Upper lobe of left lung (tissue), 4 donors: ENCODE measurements at regions not wholly inside any gene's neighbourhood (a gene's known extent, or its start where the extent isn't known, plus 50 kb on each side); places are given as distances from the start of the nearest gene placed in this dataset.

Experiments used
- POLR2A ChIP-seq, 4 donors: fragments of 450-650 bp; IDR thresholded peaks; one replicate each; pipeline ENCODE4 v1.5.1; 2016 to 2017; ENCODE audit warnings: antibody characterized with exemption in 4 of 4, mild to moderate bottlenecking in 2 of 4
- TF ChIP-seq, protein P1 (sequence below), 6 experiments: fragments of 450-650 bp in 4 of 6; fragments of 200-600 bp in 2 of 6; sonication (generic) in 2 of 6; IDR thresholded peaks; one replicate each; pipeline ENCODE4 v1.5.1; 2016 to 2019; ENCODE audit warnings: antibody characterized with exemption in 6 of 6

DNA sequence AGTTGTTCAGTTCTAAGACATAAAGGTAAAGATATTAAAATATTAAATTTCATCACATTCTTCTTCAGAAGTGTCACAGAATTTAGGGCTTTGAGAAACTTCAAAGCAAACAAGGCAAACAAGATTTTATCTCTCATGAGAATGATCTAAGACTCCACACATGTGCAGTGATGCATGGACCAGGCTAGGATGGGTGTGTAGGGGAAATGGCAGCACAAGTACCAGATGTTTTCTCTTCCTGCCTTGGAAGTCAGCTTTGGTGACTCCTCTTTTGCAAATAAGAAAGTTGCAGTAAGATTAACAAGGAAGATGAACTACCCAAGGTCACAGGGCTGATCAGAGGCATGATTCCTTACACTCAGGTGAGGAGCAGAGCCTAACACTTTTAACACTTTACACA, 163.8 kb upstream of the LMNTD1 start:
- TF ChIP-seq POLR2A (IDR thresholded peaks at IDR 0.05) = no peak
- TF ChIP-seq, protein P1, sequence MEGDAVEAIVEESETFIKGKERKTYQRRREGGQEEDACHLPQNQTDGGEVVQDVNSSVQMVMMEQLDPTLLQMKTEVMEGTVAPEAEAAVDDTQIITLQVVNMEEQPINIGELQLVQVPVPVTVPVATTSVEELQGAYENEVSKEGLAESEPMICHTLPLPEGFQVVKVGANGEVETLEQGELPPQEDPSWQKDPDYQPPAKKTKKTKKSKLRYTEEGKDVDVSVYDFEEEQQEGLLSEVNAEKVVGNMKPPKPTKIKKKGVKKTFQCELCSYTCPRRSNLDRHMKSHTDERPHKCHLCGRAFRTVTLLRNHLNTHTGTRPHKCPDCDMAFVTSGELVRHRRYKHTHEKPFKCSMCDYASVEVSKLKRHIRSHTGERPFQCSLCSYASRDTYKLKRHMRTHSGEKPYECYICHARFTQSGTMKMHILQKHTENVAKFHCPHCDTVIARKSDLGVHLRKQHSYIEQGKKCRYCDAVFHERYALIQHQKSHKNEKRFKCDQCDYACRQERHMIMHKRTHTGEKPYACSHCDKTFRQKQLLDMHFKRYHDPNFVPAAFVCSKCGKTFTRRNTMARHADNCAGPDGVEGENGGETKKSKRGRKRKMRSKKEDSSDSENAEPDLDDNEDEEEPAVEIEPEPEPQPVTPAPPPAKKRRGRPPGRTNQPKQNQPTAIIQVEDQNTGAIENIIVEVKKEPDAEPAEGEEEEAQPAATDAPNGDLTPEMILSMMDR (IDR thresholded peaks at IDR 0.05) = no peak
